Renal cortical epithelial cell (primary cell): ENCODE measurements at regions not wholly inside any gene's neighbourhood (a gene's known extent, or its start where the extent isn't known, plus 50 kb on each side); places are given as distances from the start of the nearest gene placed in this dataset.
"Not testable (repeated sequence)": the region's sequence is repeated elsewhere in the genome, so short reads cannot be mapped to it uniquely, and the experiment has no call there.

Experiments used
- DNase-seq: peaks from one replicate; pipeline ENCODE4 v3.0.0-alpha.2; 2011; ENCODE audit warnings: low read depth

- no peak for DNase-seq
These were observed 361.9 kb downstream of the C16orf95 start for GRCh38 chr16:86955136-86955855.

- DNase-seq: no peak
These were observed 360.8 kb downstream of the C16orf95 start for GRCh38 chr16:86956437-86956836.

- DNase-seq: not testable (repeated sequence)
These were observed 359.5 kb downstream of the C16orf95 start for GRCh38 chr16:86957662-86958198.

- DNase-seq: no peak
These were observed 358.8 kb downstream of the C16orf95 start for GRCh38 chr16:86958423-86958822.

GRCh38 chr16:86959091-86959651 lies 358.0 kb downstream of the C16orf95 start:
- DNase-seq: no peak

- DNase-seq: no peak
These were observed 357.5 kb downstream of the C16orf95 start for GRCh38 chr16:86959729-86960128.

GRCh38 chr16:86960266-86960665 lies 356.9 kb downstream of the C16orf95 start:
- DNase-seq: no peak

- DNase-seq: no peak
These were observed 356.0 kb downstream of the C16orf95 start for GRCh38 chr16:86961171-86961601.

- no peak for DNase-seq
These were observed 354.9 kb downstream of the C16orf95 start for GRCh38 chr16:86962259-86962658.

GRCh38 chr16:86962913-86963312 lies 354.3 kb downstream of the C16orf95 start:
- no peak for DNase-seq

GRCh38 chr16:86963600-86964575 lies 353.3 kb downstream of the C16orf95 start:
- no peak for DNase-seq

GRCh38 chr16:86964796-86965241 lies 352.4 kb downstream of the C16orf95 start:
- DNase-seq: no peak

- DNase-seq: no peak
These were observed 351.9 kb downstream of the C16orf95 start for GRCh38 chr16:86965331-86965730.

- no peak for DNase-seq
These were observed 351.2 kb downstream of the C16orf95 start for GRCh38 chr16:86965840-86966550.

- DNase-seq: no peak
These were observed 350.4 kb downstream of the C16orf95 start for GRCh38 chr16:86966777-86967176.

GRCh38 chr16:86968866-86969265 lies 348.3 kb downstream of the C16orf95 start:
- no peak for DNase-seq

- no peak for DNase-seq
These were observed 347.5 kb downstream of the C16orf95 start for GRCh38 chr16:86969716-86970115.

GRCh38 chr16:86970279-86970678 lies 346.9 kb downstream of the C16orf95 start:
- no peak for DNase-seq

- no peak for DNase-seq
These were observed 346.5 kb downstream of the C16orf95 start for GRCh38 chr16:86970726-86971125.

GRCh38 chr16:86971251-86971650 lies 345.9 kb downstream of the C16orf95 start:
- no peak for DNase-seq

GRCh38 chr16:86974120-86974519 lies 343.1 kb downstream of the C16orf95 start:
- DNase-seq: no peak
